HG02938 (cell line): ENCODE measurements at regions not wholly inside any gene's neighbourhood (a gene's known extent, or its start where the extent isn't known, plus 50 kb on each side); places are given as distances from the start of the nearest gene placed in this dataset.
"Not testable (repeated sequence)": the region's sequence is repeated elsewhere in the genome, so short reads cannot be mapped to it uniquely, and the experiment has no call there.

Experiments used
- ATAC-seq: cut with Tn5 transposase; IDR thresholded peaks from one replicate; pipeline ENCODE4 v1.9.1; 2021; ENCODE audit warnings: mild to moderate bottlenecking, moderate library complexity; ENCODE audit not compliant: unreplicated experiment

GRCh38 chr6:3919849-3920248, 70.7 kb downstream of the FAM50B start:
- no peak for ATAC-seq

GRCh38 chr6:3920321-3920720, 71.1 kb downstream of the FAM50B start:
- ATAC-seq, result no peak

- no peak for ATAC-seq
Observed at GRCh38 chr6:3921663-3922062, 72.5 kb downstream of the FAM50B start.

- not testable (repeated sequence) for ATAC-seq
Observed at GRCh38 chr6:3922619-3923018, 73.4 kb downstream of the FAM50B start.

GRCh38 chr6:3925223-3926149, 76.3 kb downstream of the FAM50B start:
- ATAC-seq, result not testable (repeated sequence)

- ATAC-seq, result no peak
Observed at GRCh38 chr6:3926150-3926482, 76.9 kb downstream of the FAM50B start.

GRCh38 chr6:3928111-3928510, 78.9 kb downstream of the FAM50B start:
- ATAC-seq, result no peak

GRCh38 chr6:3929281-3929798, 80.2 kb downstream of the FAM50B start:
- no peak for ATAC-seq

GRCh38 chr6:3937438-3937837, 88.3 kb downstream of the FAM50B start:
- no peak for ATAC-seq

GRCh38 chr6:3938715-3939367, 89.7 kb downstream of the FAM50B start:
- no peak for ATAC-seq

GRCh38 chr6:3939368-3939958, 90.3 kb downstream of the FAM50B start:
- ATAC-seq, result no peak

- ATAC-seq, result no peak
Observed at GRCh38 chr6:3939964-3940363, 90.8 kb downstream of the FAM50B start.

GRCh38 chr6:3940703-3941102, 91.5 kb downstream of the FAM50B start:
- ATAC-seq, result no peak

GRCh38 chr6:3943331-3943765, 94.2 kb downstream of the FAM50B start:
- ATAC-seq, result no peak

- no peak for ATAC-seq
Observed at GRCh38 chr6:3944246-3944645, 95.1 kb downstream of the FAM50B start.

- no peak for ATAC-seq
Observed at GRCh38 chr6:3946778-3947177, 97.6 kb downstream of the FAM50B start.

GRCh38 chr6:3948866-3949265, 99.7 kb downstream of the FAM50B start:
- ATAC-seq, result no peak

GRCh38 chr6:3949521-3949920, 100.3 kb downstream of the FAM50B start:
- no peak for ATAC-seq

- no peak for ATAC-seq
Observed at GRCh38 chr6:3956054-3956453, 106.9 kb downstream of the FAM50B start.

GRCh38 chr6:3957321-3957720, 108.1 kb downstream of the FAM50B start:
- no peak for ATAC-seq

- ATAC-seq, result no peak
Observed at GRCh38 chr6:3958255-3958654, 109.1 kb downstream of the FAM50B start.

GRCh38 chr6:3959385-3959784, 110.2 kb downstream of the FAM50B start:
- ATAC-seq, result no peak
